Brain microvascular endothelial cell (primary cell): ENCODE measurements at regions not wholly inside any gene's neighbourhood (a gene's known extent, or its start where the extent isn't known, plus 50 kb on each side); places are given as distances from the start of the nearest gene placed in this dataset.

Experiments
- DNase-seq: peaks from one replicate; pipeline ENCODE4 v3.0.0-alpha.2; 2020
- H3K27ac ChIP-seq: fragments of 250-450 bp; sonication (Bioruptor Pico); 2 replicates; pipeline ENCODE4 v1.5.1; 2020; ENCODE audit warnings: mild to moderate bottlenecking, moderate library complexity
- H3K27me3 ChIP-seq: fragments of 250-450 bp; sonication (Bioruptor Pico); replicated peaks from 2 replicates; pipeline ENCODE4 v1.5.1; 2020; ENCODE audit warnings: mild to moderate bottlenecking
- H3K36me3 ChIP-seq: fragments of 250-450 bp; sonication (Bioruptor Pico); replicated peaks from 2 replicates; pipeline ENCODE4 v1.5.1; 2020; ENCODE audit warnings: mild to moderate bottlenecking
- H3K4me3 ChIP-seq: 2 replicates; pipeline ENCODE4 v1.5.1; 2011; ENCODE audit warnings: low read depth, mild to moderate bottlenecking, control low read depth, low read length, moderate library complexity
- in situ Hi-C: cut with HindIII; loops from 2 replicates; pipeline ENCODE4 v1.10.0; 2017; ENCODE audit warnings: low sequenced_read_pairs, low pct_ligation_motif_present
- TF ChIP-seq, protein P1 (sequence below): IDR thresholded peaks from 2 replicates; pipeline ENCODE4 v1.5.1; 2011; ENCODE audit warnings: low read depth, mild to moderate bottlenecking, moderate library complexity, low read length, control low read depth, inconsistent platforms; ENCODE audit errors: missing control alignments

DNA sequence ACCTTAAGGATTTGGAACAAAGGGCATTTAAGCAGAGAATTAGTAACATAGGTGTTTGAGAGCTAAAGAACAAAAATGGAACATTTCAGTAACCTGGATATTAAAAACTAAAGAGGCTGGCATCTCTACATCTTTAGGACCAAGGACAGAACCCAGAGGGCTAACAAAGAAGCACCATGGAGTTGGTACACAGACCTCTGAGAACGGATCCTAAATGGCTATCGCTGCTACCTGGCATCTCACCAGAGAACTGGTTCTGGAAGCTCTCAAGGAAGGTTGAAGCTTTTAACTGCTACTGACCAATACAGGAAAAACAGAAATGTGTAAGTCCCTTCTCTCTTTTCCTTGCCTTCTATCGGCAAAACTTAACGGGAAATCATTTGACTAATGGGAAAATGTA lies 118.4 kb upstream of the TLL1 start:
- TF ChIP-seq, protein P1, sequence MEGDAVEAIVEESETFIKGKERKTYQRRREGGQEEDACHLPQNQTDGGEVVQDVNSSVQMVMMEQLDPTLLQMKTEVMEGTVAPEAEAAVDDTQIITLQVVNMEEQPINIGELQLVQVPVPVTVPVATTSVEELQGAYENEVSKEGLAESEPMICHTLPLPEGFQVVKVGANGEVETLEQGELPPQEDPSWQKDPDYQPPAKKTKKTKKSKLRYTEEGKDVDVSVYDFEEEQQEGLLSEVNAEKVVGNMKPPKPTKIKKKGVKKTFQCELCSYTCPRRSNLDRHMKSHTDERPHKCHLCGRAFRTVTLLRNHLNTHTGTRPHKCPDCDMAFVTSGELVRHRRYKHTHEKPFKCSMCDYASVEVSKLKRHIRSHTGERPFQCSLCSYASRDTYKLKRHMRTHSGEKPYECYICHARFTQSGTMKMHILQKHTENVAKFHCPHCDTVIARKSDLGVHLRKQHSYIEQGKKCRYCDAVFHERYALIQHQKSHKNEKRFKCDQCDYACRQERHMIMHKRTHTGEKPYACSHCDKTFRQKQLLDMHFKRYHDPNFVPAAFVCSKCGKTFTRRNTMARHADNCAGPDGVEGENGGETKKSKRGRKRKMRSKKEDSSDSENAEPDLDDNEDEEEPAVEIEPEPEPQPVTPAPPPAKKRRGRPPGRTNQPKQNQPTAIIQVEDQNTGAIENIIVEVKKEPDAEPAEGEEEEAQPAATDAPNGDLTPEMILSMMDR = no peak
- no peak for DNase-seq
- H3K27ac ChIP-seq = no peak overlapping the region
- no peak overlapping the region for H3K4me3 ChIP-seq
- H3K27me3 ChIP-seq = no peaks in the 10 kb centered on the region
- H3K36me3 ChIP-seq = no peaks in the 10 kb centered on the region
- in situ Hi-C loops = no loop called here

DNA sequence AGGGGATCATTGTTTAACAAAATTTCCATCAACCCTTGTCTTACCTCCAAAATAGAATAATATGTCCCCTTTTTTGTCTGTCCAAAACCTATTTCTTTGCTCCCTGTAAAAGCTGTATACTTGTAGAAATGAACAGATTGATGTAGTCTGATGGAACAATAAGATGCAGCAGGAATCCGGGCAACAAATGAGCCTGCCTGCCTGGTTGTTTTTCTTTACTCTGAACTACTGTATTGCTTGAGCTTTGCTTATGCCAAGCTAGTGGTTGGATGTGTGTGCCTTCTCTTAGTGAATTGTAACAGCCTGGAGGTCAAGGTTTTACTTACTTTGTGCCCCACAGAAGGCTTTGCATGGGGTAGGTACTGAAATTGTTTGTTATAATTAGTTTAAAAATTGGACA lies 116.2 kb upstream of the TLL1 start:
- TF ChIP-seq, protein P1 = no peak
- no peaks in the 10 kb centered on the region for H3K27me3 ChIP-seq
- H3K4me3 ChIP-seq = no peak overlapping the region
- H3K36me3 ChIP-seq = no peaks in the 10 kb centered on the region
- H3K27ac ChIP-seq = no peak overlapping the region
- DNase-seq = no peak
- in situ Hi-C loops = no loop called here

- TF ChIP-seq, protein P1 = no peak
- Histone ChIP-seq H3K36me3 (no peaks in the 10 kb centered on the region), H3K27me3 (no peaks in the 10 kb centered on the region), H3K4me3 (no peak overlapping the region), H3K27ac (no peak overlapping the region)
- no peak for DNase-seq
- in situ Hi-C loops = no loop called here
Measured at GRCh38 chr4:165757451-165757850, 115.6 kb upstream of the TLL1 start.

DNA sequence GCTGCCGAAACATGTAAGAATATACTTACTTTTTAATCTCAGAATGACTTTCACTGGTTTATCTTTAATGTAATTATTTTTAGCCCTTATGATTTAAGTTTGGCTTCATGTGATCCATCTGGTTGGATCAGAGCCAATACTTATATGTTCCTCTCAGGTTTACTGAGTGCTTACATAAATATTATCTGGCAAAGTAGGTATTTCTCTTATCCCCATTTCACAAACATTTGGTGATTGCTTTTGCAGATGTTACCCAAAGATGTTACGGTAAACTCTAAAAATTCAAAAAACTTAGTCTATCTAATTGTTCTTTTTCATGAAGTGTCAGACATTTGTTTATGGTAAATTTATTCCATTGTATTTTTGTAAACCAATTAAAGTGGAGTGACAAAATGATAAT lies 115.0 kb upstream of the TLL1 start:
- no peak overlapping the region for H3K27ac ChIP-seq
- no peak overlapping the region for H3K4me3 ChIP-seq
- no peaks in the 10 kb centered on the region for H3K27me3 ChIP-seq
- in situ Hi-C loops = no loop called here
- H3K36me3 ChIP-seq = no peaks in the 10 kb centered on the region
- no peak for DNase-seq
- TF ChIP-seq, protein P1 = no peak

GRCh38 chr4:165760182-165760581 lies 112.9 kb upstream of the TLL1 start:
- no peak for DNase-seq
- H3K4me3 ChIP-seq = no peak overlapping the region
- in situ Hi-C loops = no loop called here
- H3K36me3 ChIP-seq = no peaks in the 10 kb centered on the region
- H3K27me3 ChIP-seq = no peaks in the 10 kb centered on the region
- TF ChIP-seq, protein P1 = no peak
- no peak overlapping the region for H3K27ac ChIP-seq

- no peaks in the 10 kb centered on the region for H3K36me3 ChIP-seq
- no peak overlapping the region for H3K27ac ChIP-seq
- TF ChIP-seq, protein P1 = no peak
- no peak overlapping the region for H3K4me3 ChIP-seq
- in situ Hi-C loops = no loop called here
- no peaks in the 10 kb centered on the region for H3K27me3 ChIP-seq
- no peak for DNase-seq
Measured at GRCh38 chr4:165761963-165762362, 111.1 kb upstream of the TLL1 start.
